ENCODE measurements at regions not wholly inside any gene's neighbourhood (a gene's known extent, or its start where the extent isn't known, plus 50 kb on each side); places are given as distances from the start of the nearest gene placed in this dataset.

GRCh38 chr6:94131271-94131670 lies 711.9 kb upstream of the EPHA7 start:
- no peak overlapping the region for H3K4me3 ChIP-seq
- H3K36me3 ChIP-seq, result no peaks in the 10 kb centered on the region
- no peak for DNase-seq
- H3K9ac ChIP-seq (ENCODE audit: low read depth in 2 of 2, low read length in 2 of 2), result no peak overlapping the region
- no peak overlapping the region for H3K27ac ChIP-seq
- H3K9me3 ChIP-seq, result no peaks in the 10 kb centered on the region
- intact Hi-C loops (cut with DNase I), result no loop called here
- TF ChIP-seq CTCF (IDR thresholded peaks at IDR 0.05), result no peak
- H3K4me1 ChIP-seq, result no peaks in the 10 kb centered on the region
- no peaks in the 10 kb centered on the region for H3K27me3 ChIP-seq

- Histone ChIP-seq H3K27ac (no peak overlapping the region), H3K9ac (ENCODE audit: low read depth in 2 of 2, low read length in 2 of 2) (no peak overlapping the region), H3K9me3 (no peaks in the 10 kb centered on the region), H3K36me3 (no peaks in the 10 kb centered on the region), H3K4me3 (no peak overlapping the region), H3K4me1 (no peaks in the 10 kb centered on the region), H3K27me3 (no peaks in the 10 kb centered on the region)
- DNase-seq, result no peak
- no peak for TF ChIP-seq CTCF (IDR thresholded peaks at IDR 0.05)
- intact Hi-C loops (cut with DNase I), result no loop called here
Observed at GRCh38 chr6:94130478-94130877, 711.1 kb upstream of the EPHA7 start.

GRCh38 chr6:94129926-94130325 lies 710.6 kb upstream of the EPHA7 start:
- Histone ChIP-seq H3K9me3 (no peaks in the 10 kb centered on the region), H3K4me1 (no peaks in the 10 kb centered on the region), H3K4me3 (no peak overlapping the region), H3K27ac (no peak overlapping the region), H3K27me3 (no peaks in the 10 kb centered on the region), H3K36me3 (no peaks in the 10 kb centered on the region), H3K9ac (ENCODE audit: low read depth in 2 of 2, low read length in 2 of 2) (no peak overlapping the region)
- DNase-seq, result no peak
- no peak for TF ChIP-seq CTCF (IDR thresholded peaks at IDR 0.05)
- intact Hi-C loops (cut with DNase I), result no loop called here

GRCh38 chr6:94127716-94128115 lies 708.4 kb upstream of the EPHA7 start:
- Histone ChIP-seq H3K9ac (ENCODE audit: low read depth in 2 of 2, low read length in 2 of 2) (no peak overlapping the region), H3K4me1 (no peaks in the 10 kb centered on the region), H3K27me3 (no peaks in the 10 kb centered on the region), H3K27ac (no peak overlapping the region), H3K9me3 (no peaks in the 10 kb centered on the region), H3K36me3 (no peaks in the 10 kb centered on the region), H3K4me3 (no peak overlapping the region)
- intact Hi-C loops (cut with DNase I), result no loop called here
- TF ChIP-seq CTCF (IDR thresholded peaks at IDR 0.05), result no peak
- DNase-seq, result no peak

- DNase-seq, result no peak
- H3K9ac ChIP-seq (ENCODE audit: low read depth in 2 of 2, low read length in 2 of 2), result no peak overlapping the region
- no peak overlapping the region for H3K4me3 ChIP-seq
- H3K27me3 ChIP-seq, result no peaks in the 10 kb centered on the region
- intact Hi-C loops (cut with DNase I), result no loop called here
- no peak for TF ChIP-seq CTCF (IDR thresholded peaks at IDR 0.05)
- no peaks in the 10 kb centered on the region for H3K36me3 ChIP-seq
- no peaks in the 10 kb centered on the region for H3K4me1 ChIP-seq
- no peak overlapping the region for H3K27ac ChIP-seq
- H3K9me3 ChIP-seq, result no peaks in the 10 kb centered on the region
Observed at GRCh38 chr6:94124333-94124732, 705.0 kb upstream of the EPHA7 start.

GRCh38 chr6:94121094-94121493 lies 701.7 kb upstream of the EPHA7 start:
- Histone ChIP-seq H3K4me1 (no peaks in the 10 kb centered on the region), H3K36me3 (no peaks in the 10 kb centered on the region), H3K9ac (ENCODE audit: low read depth in 2 of 2, low read length in 2 of 2) (no peak overlapping the region), H3K27me3 (no peaks in the 10 kb centered on the region), H3K9me3 (no peaks in the 10 kb centered on the region), H3K27ac (no peak overlapping the region), H3K4me3 (no peak overlapping the region)
- DNase-seq, result no peak
- intact Hi-C loops (cut with DNase I), result no loop called here
- TF ChIP-seq CTCF (IDR thresholded peaks at IDR 0.05), result no peak
